ENCODE measurements at regions not wholly inside any gene's neighbourhood (a gene's known extent, or its start where the extent isn't known, plus 50 kb on each side); places are given as distances from the start of the nearest gene placed in this dataset.
"Not testable (repeated sequence)": the region's sequence is repeated elsewhere in the genome, so short reads cannot be mapped to it uniquely, and the experiment has no call there.

DNA sequence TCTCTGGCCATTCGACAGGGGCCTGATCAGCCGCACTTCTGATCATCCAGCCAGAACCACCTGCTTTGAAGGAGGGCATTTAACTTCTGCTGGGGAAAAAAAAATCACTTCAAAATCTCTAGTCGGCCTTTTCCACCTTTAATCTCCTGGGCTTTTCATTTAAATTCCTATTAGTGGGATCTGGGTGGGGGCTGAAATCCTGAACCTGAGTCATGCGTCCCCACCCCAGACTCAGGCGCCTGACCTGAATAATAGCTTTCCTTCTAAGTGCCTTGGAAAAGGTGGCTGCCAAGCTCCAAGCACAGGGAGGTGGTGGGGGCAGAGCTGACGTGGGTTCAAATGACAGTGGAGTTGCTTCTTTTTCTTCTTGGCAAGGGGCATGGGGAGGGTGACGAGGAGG, 246.0 kb upstream of the EXOC2 start:
- no peak for DNase-seq (ENCODE audit: low read depth)

DNA sequence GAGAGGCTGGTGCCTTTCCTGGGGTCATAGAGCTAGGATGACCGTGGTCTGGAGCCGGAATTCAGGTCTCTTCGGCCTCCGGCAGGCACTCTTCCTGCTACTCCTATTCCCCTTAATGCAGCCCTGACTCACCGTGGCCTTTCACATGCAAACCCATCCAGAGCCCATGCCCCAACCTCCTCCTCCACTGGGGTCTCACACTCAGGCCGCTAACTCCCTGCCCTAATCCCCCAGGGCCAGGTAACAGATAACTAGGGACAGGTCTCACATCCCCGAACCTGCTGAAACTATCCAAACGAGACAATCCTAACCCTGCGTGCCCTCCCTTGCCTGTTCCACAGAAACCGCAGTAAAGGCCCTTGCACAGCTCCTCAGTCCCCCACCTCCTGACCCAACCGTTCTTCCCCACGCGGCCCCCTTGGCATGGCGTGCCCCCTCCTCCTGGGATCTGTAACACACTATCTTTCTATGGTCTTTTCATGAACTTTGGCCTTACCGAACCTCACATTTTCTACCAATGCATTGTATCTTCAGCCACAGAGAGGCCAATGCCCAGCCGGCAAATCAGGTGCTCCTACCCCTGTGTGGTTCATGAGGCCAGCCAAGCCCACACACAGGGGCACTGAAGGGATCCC, 245.4 kb upstream of the EXOC2 start:
- DNase-seq (ENCODE audit: low read depth) = no peak

DNA sequence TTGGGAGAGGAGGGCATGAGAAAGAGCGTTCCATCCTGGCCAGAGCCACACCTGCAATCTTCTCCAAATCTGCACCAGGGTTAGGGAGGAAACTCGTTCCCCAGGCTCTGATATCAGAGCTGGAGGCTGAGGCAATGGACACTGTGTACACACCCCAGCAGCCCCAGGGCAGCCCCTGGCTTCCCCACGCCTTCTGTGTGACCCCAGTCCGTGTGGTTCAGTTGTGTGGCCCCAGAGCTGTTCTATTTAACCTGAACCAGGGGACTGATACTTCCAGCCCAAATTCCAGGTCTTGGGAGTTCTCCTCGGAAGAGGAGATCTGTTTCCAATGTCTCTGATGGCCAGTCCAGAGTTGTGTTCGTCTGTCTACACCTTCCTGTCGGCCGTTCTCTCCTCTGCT, 242.6 kb upstream of the EXOC2 start:
- no peak for DNase-seq (ENCODE audit: low read depth)

DNA sequence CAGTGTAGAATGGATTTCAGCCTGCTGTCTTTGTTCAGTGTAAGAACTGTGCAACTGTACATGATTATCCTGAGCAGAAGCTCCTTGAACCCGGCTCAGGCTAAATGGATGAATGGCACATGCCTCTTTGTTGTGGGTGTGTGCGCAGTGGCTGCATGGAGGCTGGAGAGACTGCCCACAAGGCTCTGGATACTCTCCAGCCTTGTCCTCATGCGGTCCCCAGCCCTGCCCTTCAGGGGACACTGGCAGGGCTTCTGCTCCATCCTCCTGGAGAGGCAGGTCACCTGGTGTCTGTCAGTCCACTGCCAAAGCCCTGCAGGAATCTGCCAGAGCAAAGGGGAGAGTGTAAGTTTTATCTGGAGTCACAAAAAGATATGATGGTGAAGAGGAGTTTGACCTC, 241.7 kb upstream of the EXOC2 start:
- DNase-seq (ENCODE audit: low read depth) = no peak

DNA sequence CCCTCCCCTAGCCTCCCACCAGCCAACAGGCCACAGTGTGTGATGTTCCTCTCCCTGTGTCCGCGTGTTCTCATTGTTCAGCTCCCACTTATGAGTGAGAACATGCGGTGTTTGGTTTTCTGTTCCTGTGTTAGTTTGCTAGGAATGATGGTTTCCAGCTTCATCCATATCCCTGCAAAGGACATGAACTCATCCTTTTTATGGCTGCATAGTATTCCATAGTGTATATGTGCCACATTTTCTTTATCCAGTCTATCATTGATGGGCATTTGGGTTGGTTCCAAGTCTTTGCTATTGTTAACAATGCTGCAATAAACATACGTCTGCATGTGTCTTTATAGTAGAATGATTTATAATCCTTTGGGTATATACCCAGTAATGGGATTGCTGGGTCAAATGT, 239.0 kb upstream of the EXOC2 start:
- not testable (repeated sequence) for DNase-seq (ENCODE audit: low read depth)

- DNase-seq (ENCODE audit: low read depth) = no peak
These were observed 234.2 kb upstream of the EXOC2 start for GRCh38 chr6:927157-927556.

- DNase-seq (ENCODE audit: low read depth) = no peak
These were observed 232.8 kb upstream of the EXOC2 start for GRCh38 chr6:925656-926213.

DNA sequence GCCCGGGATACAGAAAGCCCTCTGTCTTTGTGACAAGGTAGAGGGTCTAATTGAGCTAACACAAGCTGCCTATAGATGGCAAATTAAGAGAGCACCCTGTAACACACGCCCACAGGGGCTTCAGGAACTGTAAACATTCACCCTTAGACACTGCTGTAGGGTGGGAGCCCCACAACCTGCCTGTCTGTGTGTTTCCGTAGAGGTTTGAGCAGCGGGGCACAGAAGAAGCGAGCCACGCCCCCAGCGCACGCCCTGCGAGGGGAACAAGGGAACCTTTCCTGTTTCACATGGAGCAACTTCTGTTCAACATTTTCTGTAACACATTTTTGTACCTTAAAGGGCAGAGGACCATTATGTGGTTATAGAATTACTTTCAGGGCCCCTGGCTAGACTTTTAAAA, 231.7 kb upstream of the EXOC2 start:
- DNase-seq (ENCODE audit: low read depth) = no peak

DNA sequence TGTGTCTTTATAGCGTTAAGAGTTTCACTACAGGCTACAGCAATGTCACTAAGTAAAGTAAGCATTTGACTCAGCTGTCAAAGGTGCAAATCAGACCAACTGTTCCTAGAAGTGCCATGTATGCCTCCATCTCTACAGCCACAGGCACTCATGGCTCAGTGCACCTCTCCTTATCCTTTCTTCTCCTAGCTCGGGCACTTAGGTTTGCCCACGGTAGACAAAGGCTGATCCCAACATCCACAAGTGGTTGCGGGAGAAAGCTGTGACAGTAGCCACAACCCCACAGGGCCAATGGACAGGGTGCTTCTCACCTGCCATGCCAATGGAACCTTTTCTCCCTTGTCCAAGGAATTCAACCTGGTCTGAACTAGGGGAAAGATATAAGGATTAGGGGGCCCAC, 228.5 kb upstream of the EXOC2 start:
- no peak for DNase-seq (ENCODE audit: low read depth)

DNA sequence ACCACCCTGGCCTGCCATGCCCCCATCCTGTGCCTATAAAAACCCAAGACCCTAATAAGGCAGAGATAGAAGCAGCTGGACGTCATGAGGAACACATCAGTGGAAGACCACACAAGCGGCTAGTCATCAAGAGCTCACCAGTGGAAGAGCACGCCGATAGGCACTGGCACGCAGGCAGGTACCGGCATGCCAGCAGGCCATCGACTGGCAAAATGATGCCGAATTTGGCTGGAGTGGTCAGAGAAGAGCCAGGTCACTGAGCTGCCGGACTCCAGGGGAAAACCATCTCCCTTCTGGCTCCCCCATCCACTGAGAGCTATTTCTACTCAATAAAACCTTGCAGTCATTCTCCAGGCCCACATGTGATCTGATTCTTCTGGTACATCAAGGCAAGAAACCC, 227.6 kb upstream of the EXOC2 start:
- DNase-seq (ENCODE audit: low read depth) = no peak

DNA sequence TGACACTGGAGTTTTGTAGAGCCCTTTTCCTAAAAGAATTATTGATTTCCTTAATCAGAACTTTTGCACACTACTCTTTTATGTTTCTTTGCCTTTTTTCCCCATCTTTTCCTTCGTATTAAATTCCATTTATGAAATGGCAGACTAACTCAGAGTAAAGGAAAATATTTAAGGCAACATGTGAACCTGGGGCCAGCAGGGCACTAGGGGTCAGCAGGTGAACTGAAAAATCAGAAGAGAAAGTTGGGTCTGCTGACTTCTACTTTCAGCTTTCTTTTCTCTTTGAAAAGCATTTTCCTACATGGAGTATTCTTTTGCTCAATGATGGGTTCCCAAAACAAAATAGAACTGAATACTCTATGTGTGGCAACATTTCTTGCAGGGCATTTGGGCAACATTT, 226.6 kb upstream of the EXOC2 start:
- no peak for DNase-seq (ENCODE audit: low read depth)

DNA sequence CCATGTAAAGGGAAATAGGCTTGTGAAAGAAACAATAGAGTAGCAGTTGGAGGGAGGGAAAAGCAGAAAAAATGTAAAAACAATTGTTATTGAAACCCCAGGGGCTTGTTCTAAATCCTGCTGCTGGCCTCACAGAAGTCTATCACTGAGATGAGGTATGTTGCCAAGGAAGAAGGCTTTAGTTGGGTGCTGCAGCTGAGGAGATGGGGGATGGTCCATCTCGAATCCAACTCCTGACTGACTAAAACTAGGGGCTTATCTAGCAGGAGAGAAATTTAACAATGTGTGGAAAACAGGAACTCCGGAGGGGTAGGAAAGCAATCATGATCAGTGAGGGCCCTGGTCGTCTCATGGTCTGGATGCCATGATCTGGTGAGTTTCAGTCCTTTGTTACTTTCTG, 225.0 kb upstream of the EXOC2 start:
- no peak for DNase-seq (ENCODE audit: low read depth)

DNA sequence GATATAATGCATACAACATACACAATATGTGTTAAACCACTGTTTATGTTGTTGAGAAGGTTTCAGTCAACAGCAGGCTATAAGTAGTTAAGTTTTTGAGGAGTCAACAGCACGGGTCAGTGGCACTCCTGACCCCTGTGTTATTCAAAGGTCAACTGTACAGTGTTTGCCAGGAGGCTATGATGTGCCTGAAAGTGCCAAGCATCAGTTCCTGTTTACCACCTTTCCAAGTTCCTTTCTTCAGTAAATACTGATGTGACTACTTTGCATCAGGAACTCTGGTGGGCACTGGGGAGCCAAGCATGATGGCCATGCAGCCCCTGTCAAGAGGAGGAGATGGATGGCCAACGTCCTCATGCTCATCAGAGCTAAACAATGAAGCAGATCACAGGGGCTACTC, 224.4 kb upstream of the EXOC2 start:
- no peak for DNase-seq (ENCODE audit: low read depth)

GRCh38 chr6:916131-916530, 223.2 kb upstream of the EXOC2 start:
- DNase-seq (ENCODE audit: low read depth) = no peak

- DNase-seq (ENCODE audit: low read depth) = no peak
These were observed 220.2 kb upstream of the EXOC2 start for GRCh38 chr6:912871-913835.

GRCh38 chr6:907928-908327, 215.0 kb upstream of the EXOC2 start:
- DNase-seq (ENCODE audit: low read depth) = no peak

GRCh38 chr6:906920-907319, 214.0 kb upstream of the EXOC2 start:
- DNase-seq (ENCODE audit: low read depth) = no peak

DNA sequence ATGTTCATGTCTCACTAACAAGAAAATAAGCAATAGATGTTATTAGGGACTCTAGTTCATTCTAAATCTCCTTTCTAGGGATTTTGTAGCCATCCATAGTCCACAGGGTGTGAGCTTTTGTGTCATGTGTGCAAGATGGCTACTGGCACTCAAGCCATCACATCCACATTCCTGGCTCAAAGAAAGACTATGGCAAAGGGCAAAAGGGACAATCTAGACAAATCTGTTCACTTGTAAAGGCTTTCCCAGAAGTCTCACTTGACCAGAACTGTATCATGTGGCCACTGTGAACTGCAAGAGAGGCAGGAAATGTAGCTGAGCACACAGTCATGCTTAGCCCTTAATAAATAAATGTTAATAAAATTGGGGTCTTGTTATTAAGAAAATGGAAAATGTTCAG, 212.6 kb upstream of the EXOC2 start:
- DNase-seq (ENCODE audit: low read depth) = no peak

DNA sequence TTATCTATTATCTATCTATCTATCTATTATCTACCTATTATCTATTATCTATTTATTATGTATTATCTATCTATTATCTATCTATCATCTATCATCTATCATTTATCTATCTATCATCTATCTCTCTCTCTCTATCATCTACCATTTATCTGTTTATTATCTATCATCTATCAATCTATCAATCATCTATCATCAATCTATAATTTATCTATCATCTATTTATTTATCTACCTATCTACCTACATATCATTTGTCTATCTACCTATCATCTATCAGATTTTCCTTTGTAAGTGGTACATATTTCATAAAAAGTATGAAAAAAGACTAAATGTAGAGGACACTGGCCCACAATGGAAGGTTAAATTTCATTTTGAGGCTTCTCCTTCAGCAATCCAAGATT, 212.1 kb upstream of the EXOC2 start:
- no peak for DNase-seq (ENCODE audit: low read depth)

DNA sequence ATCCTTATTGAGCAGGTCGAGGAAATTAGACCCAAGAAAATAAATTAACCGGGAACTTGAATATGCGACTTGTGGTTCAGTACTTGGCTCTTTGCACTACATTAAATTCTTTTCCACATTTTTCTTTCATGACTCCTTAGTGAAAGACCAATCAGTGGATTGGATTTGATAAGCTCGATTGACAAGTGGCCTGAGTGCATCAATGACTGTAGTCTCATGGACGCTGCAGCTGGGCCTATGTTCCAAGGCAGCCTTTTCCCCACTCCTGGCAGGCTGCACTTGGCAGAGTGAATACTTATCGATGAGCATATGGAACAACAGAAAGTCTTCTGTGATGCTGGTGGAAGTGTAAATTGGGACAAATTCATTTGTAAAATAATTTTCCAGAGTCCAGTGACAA, 210.8 kb upstream of the EXOC2 start:
- DNase-seq (ENCODE audit: low read depth) = peak; percentile 16

DNA sequence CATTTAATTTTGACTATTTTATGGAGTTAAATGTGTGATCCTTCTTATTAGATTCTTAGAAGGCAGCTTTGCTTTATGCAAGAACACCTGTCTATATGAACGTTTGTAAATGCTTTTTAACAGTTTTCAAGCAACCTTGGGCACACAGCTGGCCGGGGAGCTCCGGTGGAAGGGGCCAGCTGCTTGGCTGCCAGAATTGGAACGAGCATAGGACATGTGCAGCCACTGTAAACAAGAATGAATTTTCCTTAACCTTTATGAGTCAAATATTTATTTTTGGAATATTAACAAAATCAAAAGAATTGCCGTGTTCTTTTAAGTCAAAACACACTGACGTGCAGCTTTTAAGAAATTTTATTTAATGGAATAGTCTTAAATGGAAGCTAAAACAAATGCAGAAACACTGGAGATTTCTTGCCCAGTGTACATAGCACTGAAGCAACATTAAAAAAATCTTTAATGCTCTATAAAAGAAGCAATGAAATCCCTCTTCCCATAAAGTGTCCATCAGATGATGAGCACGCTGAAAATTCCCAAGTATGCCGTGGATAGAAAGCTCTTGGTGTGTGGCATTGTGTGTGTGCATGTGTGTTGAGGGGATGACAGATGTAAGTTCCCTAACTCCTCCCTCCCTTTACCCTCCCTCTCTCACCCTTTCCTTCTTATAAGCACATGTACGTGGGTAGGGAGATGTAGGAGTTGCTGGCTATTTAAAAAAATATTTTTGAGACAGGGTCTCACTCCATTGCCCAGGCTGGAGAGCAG, 208.9 kb upstream of the EXOC2 start:
- DNase-seq (ENCODE audit: low read depth) = no peak

Measured in HS-5 (cell line).